Heart left ventricle (tissue), 16 donors: ENCODE measurements at regions not wholly inside any gene's neighbourhood (a gene's known extent, or its start where the extent isn't known, plus 50 kb on each side); places are given as distances from the start of the nearest gene placed in this dataset.

Experiments
- ATAC-seq, 4 donors: fragments of 200-7000 bp; cut with Tn5 transposase; one replicate each; pipeline ENCODE4 v1.9.1; 2020 to 2022; ENCODE audit warnings: moderate library complexity in 4 of 4, mild to moderate bottlenecking in 3 of 4, moderate number of reproducible peaks in 1 of 4
- DNase-seq, 5 donors: peaks; one replicate each; pipeline ENCODE4 v3.0.0-alpha.2; 2020
- H3K27ac ChIP-seq, 12 donors: fragments of 200-600 bp; sonication (generic) in 4 of 12; one replicate each; pipeline versions ENCODE4 v1.5.0 to v1.8.0; 2016 to 2022; ENCODE audit warnings: mild to moderate bottlenecking in 2 of 12
- H3K27me3 ChIP-seq, 9 donors: fragments of 200-600 bp; sonication (generic) in 2 of 9; one replicate each; pipeline versions ENCODE4 v1.5.1 to v1.8.0; 2016 to 2022; ENCODE audit warnings: mild to moderate bottlenecking in 3 of 9
- H3K36me3 ChIP-seq, 9 donors: fragments of 200-600 bp; sonication (generic) in 2 of 9; one replicate each; pipeline versions ENCODE4 v1.5.0 to v1.8.0; 2018 to 2022; ENCODE audit warnings: mild to moderate bottlenecking in 2 of 9
- H3K4me1 ChIP-seq, 12 donors: fragments of 200-600 bp; sonication (generic) in 4 of 12; one replicate each; pipeline versions ENCODE4 v1.5.0 to v1.8.0; 2016 to 2022; ENCODE audit warnings: mild to moderate bottlenecking in 3 of 12
- H3K4me3 ChIP-seq, 12 donors: fragments of 200-600 bp; sonication (generic) in 4 of 12; one replicate each; pipeline versions ENCODE4 v1.5.0 to v1.8.0; 2017 to 2022; ENCODE audit warnings: mild to moderate bottlenecking in 9 of 12, moderate library complexity in 4 of 12
- H3K9me3 ChIP-seq, 12 donors: fragments of 200-600 bp; sonication (generic) in 4 of 12; one replicate each; pipeline versions ENCODE4 v1.5.0 to v1.8.0; 2016 to 2022; ENCODE audit warnings: mild to moderate bottlenecking in 1 of 12
- CTCF ChIP-seq, 12 donors: fragments of 200-600 bp; sonication (generic) in 4 of 12; IDR thresholded peaks; one replicate each; pipeline versions ENCODE4 v1.5.0 to v1.8.0; 2018 to 2022; ENCODE audit warnings: antibody characterized with exemption in 12 of 12, mild to moderate bottlenecking in 5 of 12
- POLR2A ChIP-seq, 2 donors: fragments of 450-650 bp; IDR thresholded peaks; one replicate each; pipeline ENCODE4 v1.6.1; 2017; ENCODE audit warnings: antibody characterized with exemption in 2 of 2, mild to moderate bottlenecking in 2 of 2, moderate library complexity in 2 of 2
- WGBS, 4 donors: extraction: QIAGEN DNeasy Blood & Tissue Kit in 2 of 4; methylation state at CpG; one replicate each; pipeline versions ENCODE4 v1.1.5 to v1.1.7; 2013 to 2018; 5-methylcytosine and 5-hydroxymethylcytosine counted together
- intact Hi-C, 10 donors: fragments of 100-400 bp; cut with DNase I; formaldehyde crosslinking; loops; one replicate each; pipeline versions ENCODE4 v1.11.1 to v1.14.2; 2022
- donor health status: ischemic (EF 13 %, LVEDD 7.1; RV severe dilation, severe dysfunction).
- donor health status: healthy with polysubstance abuse.
- donor health status: DM: no; HTN: yes; CAD: no.
- donor health status: DM: no; HTN: no; CAD: no.
- donor health status: ischemic (EF 25% LVEDD 6.9; RV normal size, moderate dysfunction).
- donor health status: ischemic (EF 25% LVEDD 5.7; RV mildly dilated, moderate dysfunction).
- donor health status: healthy.
- donor health status: DM: yes; HTN: yes; CAD: no.
- donor health status: ischemic (EF 35%, LVEDD 5.7; RV mildly dilated, moderate dysfunction).
- donor health status: nonischemic (EF 11% LVEDD 7.7; RV severe dilation, severe dysfunction).
- donor health status: DM: yes; HTN: yes; CAD: no.
- donor health status: PGD.
- donor health status: ischemic (EF 29% LVEDD 5.4; RV normal size, mild dysfunction).
- donor health status: nonischemic (EF 23%, LVEDD 6.1; RV moderate dilation, normal function).

DNA sequence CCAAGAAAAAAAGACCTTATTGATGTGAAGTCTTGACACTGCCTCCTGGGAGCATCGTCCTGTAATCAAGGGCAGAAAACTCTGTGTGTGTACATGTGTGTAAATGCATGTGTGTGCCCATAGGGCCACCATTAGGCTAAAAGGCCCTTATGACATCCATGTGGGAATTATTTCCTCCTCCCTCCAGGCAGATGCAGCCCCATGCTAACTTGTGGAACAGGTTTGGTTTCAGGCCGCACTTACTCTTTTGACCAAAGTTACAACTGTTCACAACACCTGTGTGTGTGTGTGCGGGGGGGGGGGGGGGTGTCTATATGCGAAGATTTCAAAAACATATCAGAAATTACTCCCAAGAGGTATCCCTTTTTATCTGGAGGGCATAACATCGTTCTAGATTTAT lies 87.4 kb upstream of the SLC14A2 start:
- H3K4me3 ChIP-seq: no peak overlapping the region
- DNase-seq (no peak), ATAC-seq (no peak)
- intact Hi-C loops: loop anchor here in 2 of 10 donors (10.0 kb wide), 2 partner anchors 87 to 253 kb away; partner anchors contain the start of gene SLC14A2 (in 1 of the 2)
- H3K36me3 ChIP-seq: no peaks in the 10 kb centered on the region
- H3K9me3 ChIP-seq: peaks cover 0 to 2% (median 0%) of the 10 kb centered on the region in 12 donors
- H3K27me3 ChIP-seq: no peaks in the 10 kb centered on the region
- H3K4me1 ChIP-seq: peaks cover 0 to 10% (median 0%) of the 10 kb centered on the region in 12 donors
- no peak for TF ChIP-seq POLR2A (IDR thresholded peaks at IDR 0.05)
- no peak for TF ChIP-seq CTCF (IDR thresholded peaks at IDR 0.05)
- no peak overlapping the region for H3K27ac ChIP-seq
- 80 to 91% (median 84%) methylated on average over 5 of the region's 5 CpGs for WGBS, 4 donors

- Histone ChIP-seq H3K4me3 (no peak overlapping the region), H3K9me3 (peaks cover 0 to 2% (median 0%) of the 10 kb centered on the region in 12 donors), H3K27me3 (no peaks in the 10 kb centered on the region), H3K27ac (no peak overlapping the region), H3K36me3 (no peaks in the 10 kb centered on the region), H3K4me1 (peaks cover 0 to 10% (median 0%) of the 10 kb centered on the region in 12 donors)
- 65 to 77% (median 71%) methylated on average over 2 of the region's 2 CpGs for WGBS, 4 donors
- no peak for ATAC-seq
- no peak for DNase-seq
- no peak for TF ChIP-seq CTCF (IDR thresholded peaks at IDR 0.05)
- TF ChIP-seq POLR2A (IDR thresholded peaks at IDR 0.05): no peak
- intact Hi-C loops: loop anchor here in 2 of 10 donors (10.0 kb wide), 2 partner anchors 86 to 254 kb away; partner anchors contain the start of gene SLC14A2 (in 1 of the 2)
Observed at GRCh38 chr18:45528712-45529336, 86.5 kb upstream of the SLC14A2 start.

- H3K4me1 ChIP-seq: no peaks in the 10 kb centered on the region
- no peak overlapping the region for H3K4me3 ChIP-seq
- H3K27me3 ChIP-seq: no peaks in the 10 kb centered on the region
- no peak for ATAC-seq
- TF ChIP-seq POLR2A (IDR thresholded peaks at IDR 0.05) (no peak), CTCF (IDR thresholded peaks at IDR 0.05) (no peak)
- 29 to 69% (median 47%) methylated on average over 2 of the region's 2 CpGs for WGBS, 4 donors
- no peak overlapping the region for H3K27ac ChIP-seq
- intact Hi-C loops: no loop called here
- peaks cover 0 to 13% (median 0%) of the 10 kb centered on the region in 12 donors for H3K9me3 ChIP-seq
- no peaks in the 10 kb centered on the region for H3K36me3 ChIP-seq
- no peak for DNase-seq
Observed at GRCh38 chr18:45538444-45538843, 76.8 kb upstream of the SLC14A2 start.

GRCh38 chr18:45539491-45539891 lies 75.8 kb upstream of the SLC14A2 start:
- no peaks in the 10 kb centered on the region for H3K36me3 ChIP-seq
- H3K27me3 ChIP-seq: no peaks in the 10 kb centered on the region
- WGBS, 4 donors: 79 to 86% (median 82%) methylated on average over 5 of the region's 5 CpGs
- peaks cover 0 to 13% (median 0%) of the 10 kb centered on the region in 12 donors for H3K9me3 ChIP-seq
- ATAC-seq (no peak), DNase-seq (no peak)
- intact Hi-C loops: no loop called here
- H3K4me1 ChIP-seq: no peaks in the 10 kb centered on the region
- no peak overlapping the region for H3K27ac ChIP-seq
- no peak for TF ChIP-seq POLR2A (IDR thresholded peaks at IDR 0.05)
- TF ChIP-seq CTCF (IDR thresholded peaks at IDR 0.05): no peak
- no peak overlapping the region for H3K4me3 ChIP-seq
